ENCODE measurements at regions not wholly inside any gene's neighbourhood (a gene's known extent, or its start where the extent isn't known, plus 50 kb on each side); places are given as distances from the start of the nearest gene placed in this dataset.

- TF ChIP-seq POLR2AphosphoS5 (IDR thresholded peaks at IDR 0.05; ENCODE audit: borderline replicate concordance, low read depth, low read length) (no peak), EZH2 (IDR thresholded peaks at IDR 0.05) (no peak)
These were observed 270.3 kb upstream of the CTSO start for GRCh38 chr4:156223985-156224384.
